Endothelial cell of umbilical vein (primary cell): ENCODE measurements at regions not wholly inside any gene's neighbourhood (a gene's known extent, or its start where the extent isn't known, plus 50 kb on each side); places are given as distances from the start of the nearest gene placed in this dataset.

Experiments used
- BruUV-seq: library from RNA; stranded (reverse); fragments of 400-500 nt; replicated peaks from 2 replicates; lab custom pipeline; 2021; lab: Mats Ljungman, UMichigan
- CTCF ChIA-PET: fragments of 300-600, 350-600 bp; sonication (Branson Sonifier 250); formaldehyde crosslinking; loops from one replicate; lab custom pipeline; 2021; ENCODE audit warnings: antibody characterized with exemption, inconsistent platforms; lab: Charles Lee
- POLR2A ChIA-PET: fragments of 300-600, 350-600 bp; sonication (Branson Sonifier 250); formaldehyde crosslinking; loops from one replicate; lab custom pipeline; 2021; ENCODE audit warnings: antibody characterized with exemption, inconsistent platforms; lab: Charles Lee
- DNase-seq: peaks from one replicate; pipeline ENCODE4 v3.0.0-alpha.2; 2011; ENCODE audit warnings: low read depth, low spot score
- FAIRE-seq: peaks from 2 replicates; lab custom pipeline; 2011; peaks lifted over from hg19 to GRCh38; lab: Jason Lieb, UNC
- H2AFZ ChIP-seq: 2 replicates; pipeline ENCODE4 v1.6.0; 2012; ENCODE audit warnings: low read depth, low read length, control low read depth, inconsistent platforms
- H3K27ac ChIP-seq: 2 replicates; pipeline ENCODE4 v1.5.1; 2011; ENCODE audit warnings: low read depth, mild to moderate bottlenecking, control low read depth, low read length, moderate library complexity; ENCODE audit not compliant: insufficient read depth
- H3K27me3 ChIP-seq, 2 experiments: 2 replicates each; pipeline versions ENCODE4 v1.6.0 to v1.6.1; 2011; ENCODE audit warnings: low read length in 2 of 2, mixed read lengths in 1 of 2; ENCODE audit not compliant: control insufficient read depth in 2 of 2, insufficient read depth in 2 of 2
- H3K36me3 ChIP-seq, 2 experiments: 2 replicates in 1 of 2; 3 replicates in 1 of 2; pipeline ENCODE4 v1.5.1; 2011; ENCODE audit warnings: low read length in 2 of 2, mild to moderate bottlenecking in 1 of 2, moderate library complexity in 1 of 2; ENCODE audit not compliant: control insufficient read depth in 2 of 2, insufficient read depth in 2 of 2; ENCODE audit errors: extremely low read depth in 1 of 2
- H3K4me1 ChIP-seq: 3 replicates; pipeline ENCODE4 v1.5.1; 2011; ENCODE audit warnings: mild to moderate bottlenecking, low read length; ENCODE audit not compliant: control insufficient read depth, insufficient read depth; ENCODE audit errors: extremely low read depth
- H3K4me2 ChIP-seq: 2 replicates; pipeline ENCODE4 v1.6.1; 2011; ENCODE audit warnings: low read length, control low read depth, mixed read lengths; ENCODE audit not compliant: insufficient read depth
- H3K4me3 ChIP-seq, 3 experiments: fragments of 200-600 bp in 1 of 3; sonication (generic), shearing (Covaris generic) in 1 of 3; replicated peaks in 1 of 3; 2 replicates each; pipeline ENCODE4 v1.5.1; 2011 to 2016; ENCODE audit warnings: control low read depth in 3 of 3, low read length in 3 of 3, mild to moderate bottlenecking in 2 of 3, inconsistent platforms in 1 of 3, low read depth in 1 of 3, moderate library complexity in 1 of 3; ENCODE audit not compliant: insufficient read depth in 1 of 3
- H3K79me2 ChIP-seq: 2 replicates; pipeline ENCODE4 v1.6.0; 2012; ENCODE audit warnings: low read length, inconsistent platforms; ENCODE audit not compliant: control insufficient read depth, insufficient read depth
- H3K9ac ChIP-seq: replicated peaks from 2 replicates; pipeline ENCODE3; 2011; ENCODE audit warnings: low read length, control low read depth; ENCODE audit not compliant: insufficient read depth; ENCODE audit errors: extremely low read depth
- H3K9me1 ChIP-seq: replicated peaks from 3 replicates; pipeline ENCODE4 v1.6.0; 2011; ENCODE audit warnings: mild to moderate bottlenecking, low read length; ENCODE audit not compliant: control insufficient read depth, insufficient read depth; ENCODE audit errors: extremely low read depth
- H3K9me3 ChIP-seq: replicated peaks from 2 replicates; pipeline ENCODE4 v1.5.1; 2012; ENCODE audit warnings: low read length, inconsistent platforms; ENCODE audit not compliant: control insufficient read depth, insufficient read depth
- H4K20me1 ChIP-seq: replicated peaks from 2 replicates; pipeline ENCODE3; 2011; ENCODE audit warnings: mild to moderate bottlenecking, low read length; ENCODE audit not compliant: control insufficient read depth, insufficient read depth; ENCODE audit errors: extremely low read depth
- CTCF ChIP-seq, 2 donors: IDR thresholded peaks; 1 replicate in 1 of 2; 2 replicates in 1 of 2; pipeline ENCODE4 v1.5.1; 2011; ENCODE audit warnings: low read length in 2 of 2, mild to moderate bottlenecking in 2 of 2, moderate library complexity in 2 of 2, control low read depth in 1 of 2, inconsistent platforms in 1 of 2, low read depth in 1 of 2; ENCODE audit not compliant: insufficient read depth in 1 of 2; ENCODE audit errors: extremely low read depth in 1 of 2
- EZH2 ChIP-seq: IDR thresholded peaks from 2 replicates; pipeline ENCODE4 v1.6.1; 2012; ENCODE audit warnings: borderline replicate concordance, low read depth, mild to moderate bottlenecking, moderate library complexity, low read length, inconsistent platforms; ENCODE audit not compliant: severe bottlenecking
- FOS ChIP-seq: IDR thresholded peaks from 2 replicates; pipeline ENCODE4 v1.6.1; 2011; ENCODE audit warnings: mild to moderate bottlenecking, low read length, moderate library complexity, borderline replicate concordance; ENCODE audit not compliant: insufficient read depth
- GATA2 ChIP-seq: IDR thresholded peaks from 2 replicates; pipeline ENCODE4 v1.7.0; 2011; ENCODE audit warnings: low read depth, mild to moderate bottlenecking, moderate library complexity, mixed read lengths, low read length; ENCODE audit not compliant: insufficient read length, insufficient read depth
- JUN ChIP-seq: IDR thresholded peaks from 2 replicates; pipeline ENCODE4 v1.6.1; 2011; ENCODE audit warnings: borderline replicate concordance, low read depth; ENCODE audit not compliant: insufficient read length, insufficient read depth
- MAX ChIP-seq: IDR thresholded peaks from 2 replicates; pipeline ENCODE4 v1.6.1; 2011; ENCODE audit not compliant: insufficient read depth, insufficient read length
- MYC ChIP-seq: IDR thresholded peaks from one replicate; pipeline ENCODE4 v1.6.1; 2011; ENCODE audit warnings: mild to moderate bottlenecking, low read depth, low read length
- POLR2A ChIP-seq: IDR thresholded peaks from 2 replicates; pipeline ENCODE4 v1.6.1; 2012; ENCODE audit warnings: low read depth, mild to moderate bottlenecking, control low read depth, low read length
- POLR2AphosphoS5 ChIP-seq: IDR thresholded peaks from 2 replicates; pipeline ENCODE4 v1.6.1; 2012; ENCODE audit warnings: low read depth, mild to moderate bottlenecking, control low read depth, low read length, moderate library complexity; ENCODE audit not compliant: insufficient read depth
- dilution Hi-C: fragments of 300-500 bp; cut with MboI; formaldehyde crosslinking; loops from one replicate; pipeline ENCODE4 v1.15.0; 2019; ENCODE audit warnings: low sequenced_read_pairs; ENCODE audit not compliant: extremely low pct_ligation_motif_present
- intact Hi-C: fragments of 100-400 bp; cut with micrococcal nuclease; formaldehyde crosslinking; loops from one replicate; pipeline ENCODE4 v1.10.0; 2022

- no peak for TF ChIP-seq JUN
- TF ChIP-seq MYC: no peak
- TF ChIP-seq GATA2: no peak
- no peak for TF ChIP-seq EZH2
- no peak for TF ChIP-seq FOS
- no peak for TF ChIP-seq CTCF (IDR thresholded peaks at IDR 0.05; ENCODE audit: extremely low read depth in 1 of 2, insufficient read depth in 1 of 2, low read depth in 1 of 2, low read length in 2 of 2)
- no peak for TF ChIP-seq POLR2AphosphoS5
- no peak for TF ChIP-seq POLR2A
- no peak for TF ChIP-seq MAX
- ChIA-PET CTCF (no interaction called here), POLR2A (no interaction called here)
- H3K79me2 ChIP-seq: no peaks in the 10 kb centered on the region
- no peaks in the 10 kb centered on the region for H3K27me3 ChIP-seq
- no peak overlapping the region for H2AFZ ChIP-seq
- no TSS peak for BruUV-seq
- H3K9me3 ChIP-seq: no peaks in the 10 kb centered on the region
- FAIRE-seq (no peak), DNase-seq (no peak)
- H3K4me1 ChIP-seq: no peaks in the 10 kb centered on the region
- no peaks in the 10 kb centered on the region for H3K9me1 ChIP-seq
- no peak overlapping the region for H3K27ac ChIP-seq
- H3K9ac ChIP-seq: no peak overlapping the region
- no peaks in the 10 kb centered on the region for H4K20me1 ChIP-seq
- H3K4me2 ChIP-seq: no peak overlapping the region
- H3K36me3 ChIP-seq: no peaks in the 10 kb centered on the region
- dilution Hi-C loops: no loop called here
- no peak overlapping the region for H3K4me3 ChIP-seq
- intact Hi-C loops: no loop called here
Observed at GRCh38 chr1:5662086-5662743, 330.0 kb downstream of the NPHP4 start.
